Vagina (tissue), 2 donors: ENCODE measurements at regions not wholly inside any gene's neighbourhood (a gene's known extent, or its start where the extent isn't known, plus 50 kb on each side); places are given as distances from the start of the nearest gene placed in this dataset.

ENCODE experiments used
- CTCF ChIP-seq, 3 experiments: fragments of 450-650 bp in 2 of 3; fragments of 200-600 bp in 1 of 3; sonication (generic) in 1 of 3; IDR thresholded peaks; one replicate each; pipeline ENCODE4 v1.5.1; 2017 to 2019; ENCODE audit warnings: antibody characterized with exemption in 3 of 3, mild to moderate bottlenecking in 2 of 3, moderate library complexity in 2 of 3
- POLR2A ChIP-seq, 2 donors: fragments of 450-650 bp; IDR thresholded peaks; one replicate each; pipeline ENCODE4 v1.6.1; 2017; ENCODE audit warnings: antibody characterized with exemption in 2 of 2, mild to moderate bottlenecking in 2 of 2, moderate library complexity in 2 of 2
- POLR2AphosphoS5 ChIP-seq, 2 donors: sonication (generic); formaldehyde crosslinking; IDR thresholded peaks; one replicate each; pipeline ENCODE4 v1.9.0; 2017; ENCODE audit warnings: antibody characterized with exemption in 2 of 2, mild to moderate bottlenecking in 2 of 2, low read depth in 1 of 2; ENCODE audit not compliant: insufficient read depth in 1 of 2

GRCh38 chr2:129297430-129297829 is 682.0 kb upstream of the RAB6C start:
- TF ChIP-seq CTCF (IDR thresholded peaks at IDR 0.05) (no peak), POLR2AphosphoS5 (IDR thresholded peaks at IDR 0.05; ENCODE audit: insufficient read depth in 1 of 2, low read depth in 1 of 2) (no peak), POLR2A (IDR thresholded peaks at IDR 0.05) (no peak)
